PC-9 (cell line): ENCODE measurements at regions not wholly inside any gene's neighbourhood (a gene's known extent, or its start where the extent isn't known, plus 50 kb on each side); places are given as distances from the start of the nearest gene placed in this dataset.

Source experiments
- BruUV-seq: library from RNA; stranded (reverse); fragments of 400-500 nt; replicated peaks from 2 replicates; lab custom pipeline; 2021; lab: Mats Ljungman, UMichigan
- CTCF ChIA-PET: fragments of 300-600 bp; sonication (Branson Sonifier 250); formaldehyde crosslinking; loops from one replicate; lab custom pipeline; 2022; ENCODE audit warnings: antibody characterized with exemption; lab: Charles Lee
- POLR2A ChIA-PET: fragments of 300-600 bp; sonication (Branson Sonifier 250); formaldehyde crosslinking; loops from one replicate; lab custom pipeline; 2022; ENCODE audit warnings: antibody characterized with exemption; ENCODE audit not compliant: unreplicated experiment; lab: Charles Lee
- DNase-seq, 2 experiments: peaks; one replicate each; pipeline versions ENCODE4 v3.0.0 to v3.0.0-alpha.2; 2015 to 2022; ENCODE audit warnings: mixed read lengths in 1 of 2
- H2AFZ ChIP-seq: fragments of 200-600 bp; sonication (generic); 2 replicates; pipeline ENCODE4 v1.8.1; 2017; ENCODE audit warnings: antibody characterized with exemption
- H3F3A ChIP-seq: fragments of 200-600 bp; sonication (generic); 2 replicates; pipeline ENCODE4 v1.8.1; 2017; ENCODE audit warnings: antibody characterized with exemption, mild to moderate bottlenecking, low read depth; ENCODE audit not compliant: insufficient read depth
- H3K27ac ChIP-seq: fragments of 200-600 bp; sonication (generic); 2 replicates; pipeline ENCODE4 v1.6.1; 2016; ENCODE audit warnings: mixed run types
- H3K27me3 ChIP-seq: fragments of 200-600 bp; sonication (generic); 2 replicates; pipeline ENCODE4 v1.6.1; 2016; ENCODE audit warnings: low read depth, mixed run types; ENCODE audit not compliant: insufficient read depth
- H3K36me3 ChIP-seq: fragments of 200-600 bp; sonication (generic); 2 replicates; pipeline ENCODE4 v1.6.1; 2016; ENCODE audit warnings: low read depth, mixed run types
- H3K4me1 ChIP-seq: fragments of 200-600 bp; sonication (generic); replicated peaks from 2 replicates; pipeline ENCODE4 v1.6.1; 2016; ENCODE audit warnings: mixed run types; ENCODE audit not compliant: insufficient read depth
- H3K4me2 ChIP-seq: fragments of 200-600 bp; sonication (generic); 2 replicates; pipeline ENCODE4 v1.6.1; 2017; ENCODE audit warnings: mixed run types
- H3K4me3 ChIP-seq: fragments of 200-600 bp; sonication (generic); 2 replicates; pipeline ENCODE4 v1.6.1; 2016; ENCODE audit warnings: mixed run types
- H3K79me2 ChIP-seq: fragments of 200-600 bp; sonication (generic); 2 replicates; pipeline ENCODE4 v1.6.1; 2017; ENCODE audit warnings: low read depth, mixed run types
- H3K9me2 ChIP-seq: fragments of 200-600 bp; sonication (generic); 2 replicates; pipeline ENCODE4 v1.8.1; 2017; ENCODE audit warnings: mild to moderate bottlenecking; ENCODE audit not compliant: insufficient read depth
- H3K9me3 ChIP-seq: fragments of 200-600 bp; sonication (generic); 2 replicates; pipeline ENCODE4 v1.8.1; 2016; ENCODE audit warnings: low read depth; ENCODE audit not compliant: insufficient read depth
- H4K20me1 ChIP-seq: fragments of 200-600 bp; sonication (generic); 2 replicates; pipeline ENCODE4 v1.8.1; 2017; ENCODE audit not compliant: insufficient read depth
- EZH2 ChIP-seq: fragments of 200-600 bp; sonication (generic); IDR thresholded peaks from 2 replicates; pipeline ENCODE4 v1.8.0; 2017; ENCODE audit warnings: antibody characterized with exemption, low read depth
- intact Hi-C: fragments of 100-400 bp; cut with micrococcal nuclease; formaldehyde crosslinking; loops from one replicate; pipeline ENCODE4 v1.10.0; 2022; ENCODE audit not compliant: unreplicated experiment
- TF ChIP-seq, protein P1 (sequence below): fragments of 200-600 bp; sonication (generic); conservative IDR thresholded peaks from 2 replicates; pipeline ENCODE4 v1.6.1; 2017; ENCODE audit warnings: mixed run types, antibody characterized with exemption, mild to moderate bottlenecking, moderate library complexity

GRCh38 chr20:58111310-58112016 lies 117.0 kb downstream of the ANKRD60 start:
- H3K9me3 ChIP-seq, result peaks cover 10% of the 10 kb centered on the region; the same call in 1 of the 2 replicates
- intact Hi-C loops, result loop anchor here (1.0 to 2.0 kb wide), 4 partner anchors 9 to 95 kb away; no protein-coding TSS in a partner anchor
- peak overlapping the region; percentile 20 for H3K4me2 ChIP-seq
- no peak for DNase-seq
- H3K4me3 ChIP-seq, result no peak overlapping the region
- H3K9me2 ChIP-seq, result no peaks in the 10 kb centered on the region
- H3K27ac ChIP-seq, result peak overlapping the region; percentile 86
- H3K4me1 ChIP-seq, result peaks cover 59% of the 10 kb centered on the region
- no peaks in the 10 kb centered on the region for H3K36me3 ChIP-seq
- BruUV-seq, result TSS peak; percentile 77
- no peak for TF ChIP-seq EZH2
- TF ChIP-seq, protein P1, sequence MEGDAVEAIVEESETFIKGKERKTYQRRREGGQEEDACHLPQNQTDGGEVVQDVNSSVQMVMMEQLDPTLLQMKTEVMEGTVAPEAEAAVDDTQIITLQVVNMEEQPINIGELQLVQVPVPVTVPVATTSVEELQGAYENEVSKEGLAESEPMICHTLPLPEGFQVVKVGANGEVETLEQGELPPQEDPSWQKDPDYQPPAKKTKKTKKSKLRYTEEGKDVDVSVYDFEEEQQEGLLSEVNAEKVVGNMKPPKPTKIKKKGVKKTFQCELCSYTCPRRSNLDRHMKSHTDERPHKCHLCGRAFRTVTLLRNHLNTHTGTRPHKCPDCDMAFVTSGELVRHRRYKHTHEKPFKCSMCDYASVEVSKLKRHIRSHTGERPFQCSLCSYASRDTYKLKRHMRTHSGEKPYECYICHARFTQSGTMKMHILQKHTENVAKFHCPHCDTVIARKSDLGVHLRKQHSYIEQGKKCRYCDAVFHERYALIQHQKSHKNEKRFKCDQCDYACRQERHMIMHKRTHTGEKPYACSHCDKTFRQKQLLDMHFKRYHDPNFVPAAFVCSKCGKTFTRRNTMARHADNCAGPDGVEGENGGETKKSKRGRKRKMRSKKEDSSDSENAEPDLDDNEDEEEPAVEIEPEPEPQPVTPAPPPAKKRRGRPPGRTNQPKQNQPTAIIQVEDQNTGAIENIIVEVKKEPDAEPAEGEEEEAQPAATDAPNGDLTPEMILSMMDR, result no peak
- H3K79me2 ChIP-seq, result no peaks in the 10 kb centered on the region
- H3F3A ChIP-seq, result peaks cover 36% of the 10 kb centered on the region
- POLR2A ChIA-PET, result interaction anchor here (0.6 to 1.4 kb wide), 6 partner anchors 16 to 401 kb away, joined by 3 to 11 read pairs (median 4); no protein-coding TSS in a partner anchor
- no peak overlapping the region for H2AFZ ChIP-seq
- no peaks in the 10 kb centered on the region for H3K27me3 ChIP-seq
- CTCF ChIA-PET, result interaction anchor here (0.6 to 1.1 kb wide), 5 partner anchors 16 to 491 kb away, joined by 3 to 9 read pairs (median 4); partner anchors contain the start of gene ZBP1
- no peaks in the 10 kb centered on the region for H4K20me1 ChIP-seq

- no peak for DNase-seq
- Histone ChIP-seq H3K79me2 (no peaks in the 10 kb centered on the region), H3K36me3 (no peaks in the 10 kb centered on the region), H4K20me1 (no peaks in the 10 kb centered on the region), H3K27ac (0 out of 2 replicates have a peak overlapping the region, but pooled peaks have one; percentile 18), H2AFZ (no peak overlapping the region), H3K9me2 (no peaks in the 10 kb centered on the region), H3K4me3 (no peak overlapping the region), H3F3A (peaks cover 36% of the 10 kb centered on the region), H3K9me3 (peaks cover 10% of the 10 kb centered on the region), H3K4me1 (peaks cover 59% of the 10 kb centered on the region), H3K4me2 (peak overlapping the region; percentile 1; the same call in 1 of the 2 replicates), H3K27me3 (no peaks in the 10 kb centered on the region)
- ChIA-PET POLR2A (no interaction called here), CTCF (no interaction called here)
- intact Hi-C loops, result no loop called here
- no TSS peak for BruUV-seq
- TF ChIP-seq, protein P1, result no peak
- no peak for TF ChIP-seq EZH2
Observed at GRCh38 chr20:58109918-58110635, 118.4 kb downstream of the ANKRD60 start.

DNA sequence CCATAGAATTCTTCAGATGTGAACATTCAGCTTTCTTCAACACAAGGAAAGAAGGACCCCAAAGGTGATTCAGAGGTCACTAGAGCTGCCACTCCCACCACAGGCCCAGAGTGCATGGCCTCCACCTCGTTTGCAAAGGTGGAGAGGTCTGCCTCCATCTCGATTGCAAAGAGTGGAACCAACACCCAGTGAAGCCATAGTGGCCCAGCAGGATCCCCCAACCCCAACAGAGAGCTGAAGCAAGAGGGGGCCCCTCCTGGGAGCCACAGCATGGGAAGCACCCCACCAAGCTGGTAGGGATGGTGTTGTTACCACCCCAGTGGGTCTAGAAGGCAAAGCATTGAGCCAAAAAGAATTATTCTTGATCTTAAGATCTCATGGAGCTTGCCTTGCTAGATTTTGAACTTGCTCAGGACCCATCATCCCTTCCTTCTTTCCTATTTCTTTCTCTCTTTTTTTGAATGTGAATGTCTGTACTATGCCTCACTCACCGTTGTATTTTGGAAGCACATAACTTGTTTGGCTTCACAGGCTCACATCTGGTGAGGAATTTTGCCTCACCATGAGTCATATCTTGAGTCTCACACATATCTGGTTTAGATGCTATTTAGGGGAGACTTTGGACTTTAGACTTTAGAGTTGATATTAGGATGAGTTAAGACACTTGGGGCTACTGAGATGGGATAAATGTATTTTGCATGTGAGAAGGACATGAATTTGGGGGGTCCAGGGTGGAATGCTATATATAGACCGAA lies 119.2 kb downstream of the ANKRD60 start:
- no peaks in the 10 kb centered on the region for H3K79me2 ChIP-seq
- no TSS peak for BruUV-seq
- intact Hi-C loops, result no loop called here
- H4K20me1 ChIP-seq, result no peaks in the 10 kb centered on the region
- DNase-seq, result peak in 1 of 2 experiments; percentile 82
- peaks cover 38% of the 10 kb centered on the region for H3F3A ChIP-seq
- TF ChIP-seq EZH2, result no peak
- TF ChIP-seq, protein P1, result no peak
- no peaks in the 10 kb centered on the region for H3K9me2 ChIP-seq
- H3K4me3 ChIP-seq, result no peak overlapping the region
- no peaks in the 10 kb centered on the region for H3K27me3 ChIP-seq
- ChIA-PET POLR2A (no interaction called here), CTCF (interaction anchor here (0.6 kb wide), 1 partner anchor 125 kb away, joined by 4 read pairs; no protein-coding TSS in a partner anchor)
- peak overlapping the region; percentile 1; the same call in 1 of the 2 replicates for H3K4me2 ChIP-seq
- no peaks in the 10 kb centered on the region for H3K36me3 ChIP-seq
- peaks cover 57% of the 10 kb centered on the region for H3K4me1 ChIP-seq
- H3K27ac ChIP-seq, result 0 out of 2 replicates have a peak overlapping the region, but pooled peaks have one; percentile 18
- peaks cover 10% of the 10 kb centered on the region for H3K9me3 ChIP-seq
- H2AFZ ChIP-seq, result no peak overlapping the region
